CD4-positive, alpha-beta T cell (primary cell): ENCODE measurements at regions not wholly inside any gene's neighbourhood (a gene's known extent, or its start where the extent isn't known, plus 50 kb on each side); places are given as distances from the start of the nearest gene placed in this dataset.

ENCODE experiments used
- ATAC-seq: fragments of 200-7000 bp; cut with Tn5 transposase; one replicate; pipeline ENCODE4 v1.10.0; 2022; ENCODE audit warnings: mild to moderate bottlenecking; ENCODE audit not compliant: poor library complexity
- CTCF ChIA-PET: fragments of 350-600 bp; sonication (Branson Sonifier 250); formaldehyde crosslinking; loops from one replicate; lab custom pipeline; 2021; ENCODE audit warnings: antibody characterized with exemption, inconsistent platforms; lab: Charles Lee
- POLR2A ChIA-PET: fragments of 350-600 bp; sonication (Branson Sonifier 250); formaldehyde crosslinking; loops from one replicate; lab custom pipeline; 2021; ENCODE audit warnings: antibody characterized with exemption, inconsistent platforms; lab: Charles Lee
- DNase-seq, 14 experiments: peaks; one replicate each; pipeline ENCODE4 v3.0.0-alpha.2; 2013 to 2020; ENCODE audit warnings: mixed read lengths in 2 of 14
- H3K27ac ChIP-seq, 2 donors: one replicate each; pipeline versions ENCODE4 v1.5.1 to v1.7.0; 2013; ENCODE audit warnings: low read length in 2 of 2, low read depth in 1 of 2, mild to moderate bottlenecking in 1 of 2
- H3K27me3 ChIP-seq, 2 experiments: 1 replicate in 1 of 2; 2 replicates in 1 of 2; pipeline versions ENCODE4 v1.6.1 to v1.7.0; 2013; ENCODE audit warnings: low read length in 2 of 2, control low read depth in 1 of 2, mild to moderate bottlenecking in 1 of 2, moderate library complexity in 1 of 2; ENCODE audit not compliant: insufficient read depth in 2 of 2, control insufficient read depth in 1 of 2
- H3K36me3 ChIP-seq: one replicate; pipeline ENCODE4 v1.6.1; 2013; ENCODE audit warnings: low read length, control low read depth; ENCODE audit not compliant: insufficient read depth
- H3K4me1 ChIP-seq: one replicate; pipeline ENCODE4 v1.6.1; 2013; ENCODE audit warnings: low read length, control low read depth; ENCODE audit not compliant: insufficient read depth
- H3K4me3 ChIP-seq: one replicate; pipeline ENCODE4 v1.5.1; 2013; ENCODE audit warnings: mild to moderate bottlenecking, low read length, moderate library complexity
- H3K9me3 ChIP-seq, 2 experiments: 1 replicate in 1 of 2; 2 replicates in 1 of 2; pipeline versions ENCODE4 v1.6.1 to v1.7.0; 2013; ENCODE audit warnings: low read length in 2 of 2, mild to moderate bottlenecking in 2 of 2, control low read depth in 1 of 2, moderate library complexity in 1 of 2; ENCODE audit not compliant: control insufficient read depth in 1 of 2, insufficient read depth in 1 of 2
- H3K27ac Mint-ChIP-seq: one replicate; pipeline ENCODE4 v1.8.0; 2020; ENCODE audit warnings: mixed read lengths
- H3K27me3 Mint-ChIP-seq: one replicate; pipeline ENCODE4 v1.8.0; 2021; ENCODE audit warnings: mixed read lengths
- H3K36me3 Mint-ChIP-seq: one replicate; pipeline ENCODE4 v1.8.0; 2021; ENCODE audit warnings: low read depth, mixed read lengths
- H3K4me1 Mint-ChIP-seq: one replicate; pipeline ENCODE4 v1.8.0; 2021; ENCODE audit warnings: low read depth, mixed read lengths
- H3K4me3 Mint-ChIP-seq: one replicate; pipeline ENCODE4 v1.8.0; 2020; ENCODE audit warnings: mild to moderate bottlenecking, mixed read lengths
- H3K9me3 Mint-ChIP-seq: one replicate; pipeline ENCODE4 v1.8.0; 2020; ENCODE audit warnings: mixed read lengths
- CTCF ChIP-seq: fragments of 200-600 bp; IDR thresholded peaks from one replicate; pipeline ENCODE4 v1.8.0; 2022; ENCODE audit warnings: antibody characterized with exemption, mild to moderate bottlenecking
- intact Hi-C, 2 experiments: fragments of 100-400 bp; cut with DNase I in 1 of 2; cut with micrococcal nuclease in 1 of 2; formaldehyde crosslinking; loops; one replicate each; pipeline versions ENCODE4 v1.15.1 to v1.9.0; 2023 to 2025; cut with DNase I, micrococcal nuclease

GRCh38 chr3:44173263-44173662 lies 68.4 kb upstream of the TOPAZ1 start:
- Histone ChIP-seq H3K27ac (no peak overlapping the region), H3K36me3 (no peaks in the 10 kb centered on the region), H3K4me3 (no peak overlapping the region), H3K27me3 (peaks cover 3 to 5% of the 10 kb centered on the region in 2 experiments), H3K4me1 (no peaks in the 10 kb centered on the region), H3K9me3 (peaks cover 0 to 10% of the 10 kb centered on the region in 2 experiments)
- CTCF ChIA-PET, result no interaction called here
- no peaks in the 10 kb centered on the region for H3K4me1 Mint-ChIP-seq
- no peak overlapping the region for H3K27ac Mint-ChIP-seq
- H3K4me3 Mint-ChIP-seq, result no peak overlapping the region
- TF ChIP-seq CTCF, result no peak
- no peak for DNase-seq
- H3K36me3 Mint-ChIP-seq, result no peaks in the 10 kb centered on the region
- no peak for ATAC-seq
- intact Hi-C loops, result no loop called here
- H3K27me3 Mint-ChIP-seq, result peaks cover 37% of the 10 kb centered on the region
- POLR2A ChIA-PET, result no interaction called here
- H3K9me3 Mint-ChIP-seq, result no peaks in the 10 kb centered on the region

DNA sequence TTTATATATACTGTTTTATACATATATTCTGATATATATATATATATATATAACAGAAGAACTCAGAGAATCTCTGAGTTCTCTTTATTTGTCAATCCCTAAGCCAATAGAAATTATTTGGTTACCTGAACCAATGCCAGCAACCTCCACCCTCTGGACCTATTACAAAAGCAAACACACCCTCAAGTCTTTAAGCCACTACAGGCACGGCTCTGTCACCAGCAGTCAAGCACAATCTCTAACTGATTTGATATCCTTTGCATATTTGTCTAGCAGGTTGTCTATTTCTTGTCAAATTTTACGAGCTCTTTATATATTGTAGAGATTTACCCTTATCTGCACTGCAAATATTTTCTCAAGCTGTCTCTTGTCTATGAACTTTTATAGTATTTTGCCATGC lies 66.6 kb upstream of the TOPAZ1 start:
- CTCF ChIA-PET, result no interaction called here
- Histone ChIP-seq H3K4me1 (no peaks in the 10 kb centered on the region), H3K36me3 (no peaks in the 10 kb centered on the region), H3K27me3 (peaks cover 0 to 5% of the 10 kb centered on the region in 2 experiments), H3K27ac (no peak overlapping the region), H3K4me3 (no peak overlapping the region), H3K9me3 (peaks cover 0 to 10% of the 10 kb centered on the region in 2 experiments)
- H3K27me3 Mint-ChIP-seq, result peaks cover 26% of the 10 kb centered on the region
- no peaks in the 10 kb centered on the region for H3K36me3 Mint-ChIP-seq
- no peaks in the 10 kb centered on the region for H3K9me3 Mint-ChIP-seq
- no peak overlapping the region for H3K27ac Mint-ChIP-seq
- H3K4me1 Mint-ChIP-seq, result no peaks in the 10 kb centered on the region
- POLR2A ChIA-PET, result no interaction called here
- ATAC-seq (no peak), DNase-seq (no peak)
- no peak for TF ChIP-seq CTCF
- H3K4me3 Mint-ChIP-seq, result no peak overlapping the region
- intact Hi-C loops, result no loop called here

DNA sequence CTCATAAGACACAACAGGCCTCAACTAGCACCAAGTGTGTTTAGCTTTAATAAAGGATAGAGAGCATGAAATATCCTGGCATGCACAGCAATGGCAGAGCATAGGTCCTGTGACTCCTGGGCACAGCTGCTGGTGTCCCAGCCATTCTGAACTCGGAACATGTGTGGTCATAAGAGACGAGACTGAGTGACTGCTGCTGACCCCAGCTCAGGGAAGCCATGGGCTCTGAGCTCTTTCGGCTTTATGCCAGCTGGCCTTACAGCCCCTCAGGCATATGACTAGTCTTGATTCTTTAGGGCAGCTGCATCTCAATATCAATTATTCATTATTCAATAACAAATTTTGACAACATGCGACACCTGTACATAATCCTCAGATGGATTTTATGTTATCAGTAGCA lies 62.4 kb upstream of the TOPAZ1 start:
- intact Hi-C loops, result no loop called here
- DNase-seq (no peak), ATAC-seq (no peak)
- TF ChIP-seq CTCF, result no peak
- Histone ChIP-seq H3K4me3 (no peak overlapping the region), H3K36me3 (no peaks in the 10 kb centered on the region), H3K4me1 (no peaks in the 10 kb centered on the region), H3K27ac (no peak overlapping the region), H3K27me3 (no peaks in the 10 kb centered on the region), H3K9me3 (no peaks in the 10 kb centered on the region)
- POLR2A ChIA-PET, result no interaction called here
- Mint-ChIP-seq H3K27me3 (peaks cover 22% of the 10 kb centered on the region), H3K27ac (no peak overlapping the region), H3K4me3 (no peak overlapping the region), H3K36me3 (no peaks in the 10 kb centered on the region), H3K9me3 (no peaks in the 10 kb centered on the region), H3K4me1 (no peaks in the 10 kb centered on the region)
- CTCF ChIA-PET, result no interaction called here
